Smooth muscle cell (in vitro differentiated cells): ENCODE measurements at regions not wholly inside any gene's neighbourhood (a gene's known extent, or its start where the extent isn't known, plus 50 kb on each side); places are given as distances from the start of the nearest gene placed in this dataset.

Experiments
- DNase-seq: peaks from one replicate; lab custom pipeline; 2025; ENCODE audit not compliant: unreplicated experiment; lab: John Stamatoyannopoulos, UW
- H2AFZ ChIP-seq: fragments of 200-600 bp; sonication (generic); 2 replicates; pipeline ENCODE4 v1.6.0; 2016; ENCODE audit warnings: antibody characterized with exemption, low read depth, mild to moderate bottlenecking
- H3F3A ChIP-seq: fragments of 200-600 bp; sonication (generic); 2 replicates; pipeline ENCODE4 v1.6.0; 2017; ENCODE audit warnings: antibody characterized with exemption, low read depth
- H3K27ac ChIP-seq: fragments of 200-600 bp; sonication (generic); 2 replicates; pipeline ENCODE4 v1.5.1; 2016; ENCODE audit warnings: low read depth, mild to moderate bottlenecking
- H3K27me3 ChIP-seq: fragments of 200-600 bp; sonication (generic); 2 replicates; pipeline ENCODE4 v1.6.1; 2016; ENCODE audit warnings: low read depth, mild to moderate bottlenecking
- H3K36me3 ChIP-seq: fragments of 200-600 bp; sonication (generic); 2 replicates; pipeline ENCODE4 v1.5.1; 2016; ENCODE audit warnings: low read depth
- H3K4me1 ChIP-seq: fragments of 200-600 bp; sonication (generic); 2 replicates; pipeline ENCODE4 v1.5.1; 2016; ENCODE audit warnings: low read depth
- H3K4me2 ChIP-seq: fragments of 200-600 bp; sonication (generic); 2 replicates; pipeline ENCODE4 v1.6.0; 2016; ENCODE audit warnings: mild to moderate bottlenecking
- H3K4me3 ChIP-seq: fragments of 200-600 bp; sonication (generic); 2 replicates; pipeline ENCODE4 v1.5.1; 2016; ENCODE audit warnings: mild to moderate bottlenecking
- H3K79me2 ChIP-seq: fragments of 200-600 bp; sonication (generic); 2 replicates; pipeline ENCODE4 v1.6.0; 2016; ENCODE audit warnings: low read depth, mild to moderate bottlenecking
- H3K9ac ChIP-seq: fragments of 200-600 bp; sonication (generic); 2 replicates; pipeline ENCODE4 v1.6.0; 2016; ENCODE audit warnings: low read depth
- H3K9me3 ChIP-seq: fragments of 200-600 bp; sonication (generic); replicated peaks from 2 replicates; pipeline ENCODE4 v1.5.1; 2016; ENCODE audit warnings: low read depth
- H4K20me1 ChIP-seq: fragments of 200-600 bp; sonication (generic); 2 replicates; pipeline ENCODE4 v1.6.0; 2016; ENCODE audit warnings: low read depth
- WGBS: methylation state at CpG from one replicate; pipeline ENCODE4 v1.1.7; 2016; ENCODE audit warnings: low lambda C conversion rate; 5-methylcytosine and 5-hydroxymethylcytosine counted together
- TF ChIP-seq, protein P1 (sequence below): fragments of 200-600 bp; sonication (generic); IDR thresholded peaks from 2 replicates; pipeline ENCODE4 v1.5.1; 2017; ENCODE audit warnings: borderline replicate concordance, mild to moderate bottlenecking, antibody characterized with exemption; ENCODE audit not compliant: insufficient read depth, poor library complexity, severe bottlenecking

DNA sequence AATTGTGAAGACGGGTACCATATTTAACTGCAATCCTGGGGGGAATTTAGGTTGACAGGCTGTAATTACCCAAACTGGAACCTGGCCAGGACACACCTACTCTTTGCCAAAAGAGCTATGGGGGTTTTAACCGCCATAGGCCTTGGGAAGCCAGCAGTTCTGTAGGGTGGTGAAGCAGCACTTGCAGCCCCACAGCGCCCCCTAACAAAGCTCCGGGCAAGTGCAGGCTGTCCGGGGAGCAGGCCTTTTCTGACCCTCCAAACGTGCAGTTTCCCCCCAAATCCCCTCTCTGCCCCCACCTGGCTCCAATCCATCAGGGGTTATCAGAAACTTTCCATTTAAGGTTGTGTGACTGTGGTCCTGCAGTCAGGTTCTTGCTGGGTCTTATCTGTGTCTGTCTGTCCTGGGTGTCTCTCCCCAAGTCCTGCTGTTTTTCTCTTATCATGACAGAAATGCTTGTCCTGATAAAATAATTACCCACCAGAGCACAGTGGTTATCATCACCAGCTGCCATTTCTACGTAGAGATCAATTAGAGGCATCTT is 350.9 kb downstream of the MID1IP1 start:
- Histone ChIP-seq H3K4me1 (no peaks in the 10 kb centered on the region), H3K4me2 (no peak overlapping the region), H4K20me1 (no peaks in the 10 kb centered on the region), H2AFZ (no peak overlapping the region), H3K4me3 (no peak overlapping the region), H3F3A (no peaks in the 10 kb centered on the region), H3K36me3 (no peaks in the 10 kb centered on the region), H3K9ac (no peak overlapping the region), H3K27ac (no peak overlapping the region), H3K79me2 (no peaks in the 10 kb centered on the region), H3K9me3 (no peaks in the 10 kb centered on the region), H3K27me3 (no peaks in the 10 kb centered on the region)
- peak; percentile 4 for DNase-seq
- TF ChIP-seq, protein P1, sequence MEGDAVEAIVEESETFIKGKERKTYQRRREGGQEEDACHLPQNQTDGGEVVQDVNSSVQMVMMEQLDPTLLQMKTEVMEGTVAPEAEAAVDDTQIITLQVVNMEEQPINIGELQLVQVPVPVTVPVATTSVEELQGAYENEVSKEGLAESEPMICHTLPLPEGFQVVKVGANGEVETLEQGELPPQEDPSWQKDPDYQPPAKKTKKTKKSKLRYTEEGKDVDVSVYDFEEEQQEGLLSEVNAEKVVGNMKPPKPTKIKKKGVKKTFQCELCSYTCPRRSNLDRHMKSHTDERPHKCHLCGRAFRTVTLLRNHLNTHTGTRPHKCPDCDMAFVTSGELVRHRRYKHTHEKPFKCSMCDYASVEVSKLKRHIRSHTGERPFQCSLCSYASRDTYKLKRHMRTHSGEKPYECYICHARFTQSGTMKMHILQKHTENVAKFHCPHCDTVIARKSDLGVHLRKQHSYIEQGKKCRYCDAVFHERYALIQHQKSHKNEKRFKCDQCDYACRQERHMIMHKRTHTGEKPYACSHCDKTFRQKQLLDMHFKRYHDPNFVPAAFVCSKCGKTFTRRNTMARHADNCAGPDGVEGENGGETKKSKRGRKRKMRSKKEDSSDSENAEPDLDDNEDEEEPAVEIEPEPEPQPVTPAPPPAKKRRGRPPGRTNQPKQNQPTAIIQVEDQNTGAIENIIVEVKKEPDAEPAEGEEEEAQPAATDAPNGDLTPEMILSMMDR = peak; percentile 46
- 36% methylated on average over 7 of the region's 7 CpGs for WGBS

DNA sequence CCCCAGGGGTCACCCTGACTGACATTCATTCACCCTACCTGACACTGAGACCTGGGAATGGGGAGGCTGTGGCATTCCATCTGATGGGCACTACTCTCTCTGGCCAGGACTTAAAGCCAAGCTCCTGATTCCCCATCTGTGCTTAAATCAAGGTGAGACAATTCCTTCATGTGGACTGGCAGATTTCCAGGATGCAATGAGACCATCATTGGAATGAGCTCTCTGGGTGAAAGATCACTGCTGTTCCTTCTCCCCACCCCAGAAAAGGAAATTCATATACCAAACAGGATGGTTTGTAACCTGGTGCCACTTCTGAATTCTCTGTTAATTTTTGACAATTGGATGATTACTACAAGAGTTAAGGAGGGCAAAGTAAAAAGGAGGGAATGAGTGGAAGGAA is 354.8 kb downstream of the MID1IP1 start:
- Histone ChIP-seq H3K79me2 (no peaks in the 10 kb centered on the region), H3K4me1 (no peaks in the 10 kb centered on the region), H3K27me3 (no peaks in the 10 kb centered on the region), H3F3A (no peaks in the 10 kb centered on the region), H3K9ac (no peak overlapping the region), H3K4me3 (no peak overlapping the region), H3K9me3 (no peaks in the 10 kb centered on the region), H3K27ac (no peak overlapping the region), H2AFZ (no peak overlapping the region), H3K4me2 (no peak overlapping the region), H3K36me3 (no peaks in the 10 kb centered on the region), H4K20me1 (no peaks in the 10 kb centered on the region)
- DNase-seq = no peak
- TF ChIP-seq, protein P1 = no peak

DNA sequence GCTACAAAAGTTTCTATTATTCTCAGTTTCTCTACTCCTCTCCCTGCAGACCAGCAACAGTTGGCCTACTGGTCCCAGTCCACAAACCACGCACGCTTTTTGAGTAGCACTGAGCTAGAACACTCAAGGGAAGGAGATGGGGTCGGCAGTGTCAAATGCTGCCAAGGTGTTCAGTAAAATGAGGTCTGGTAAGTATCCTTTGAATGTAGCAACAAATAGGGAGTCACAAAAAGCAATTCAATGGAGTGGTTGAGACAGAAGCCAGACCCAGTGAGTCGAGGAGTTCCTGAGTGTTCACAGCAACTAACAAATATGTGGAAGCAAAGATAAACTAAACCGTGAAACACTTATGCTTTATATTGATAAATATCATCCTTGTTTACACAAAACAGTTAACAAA is 355.7 kb downstream of the MID1IP1 start:
- H3F3A ChIP-seq = no peaks in the 10 kb centered on the region
- H3K9ac ChIP-seq = no peak overlapping the region
- H3K79me2 ChIP-seq = no peaks in the 10 kb centered on the region
- H3K4me2 ChIP-seq = no peak overlapping the region
- H2AFZ ChIP-seq = no peak overlapping the region
- H3K27me3 ChIP-seq = no peaks in the 10 kb centered on the region
- no peaks in the 10 kb centered on the region for H4K20me1 ChIP-seq
- H3K36me3 ChIP-seq = no peaks in the 10 kb centered on the region
- H3K4me1 ChIP-seq = no peaks in the 10 kb centered on the region
- DNase-seq = no peak
- H3K9me3 ChIP-seq = no peaks in the 10 kb centered on the region
- H3K4me3 ChIP-seq = no peak overlapping the region
- TF ChIP-seq, protein P1 = no peak
- no peak overlapping the region for H3K27ac ChIP-seq
- 37% methylated on average over 5 of the region's 5 CpGs for WGBS

DNA sequence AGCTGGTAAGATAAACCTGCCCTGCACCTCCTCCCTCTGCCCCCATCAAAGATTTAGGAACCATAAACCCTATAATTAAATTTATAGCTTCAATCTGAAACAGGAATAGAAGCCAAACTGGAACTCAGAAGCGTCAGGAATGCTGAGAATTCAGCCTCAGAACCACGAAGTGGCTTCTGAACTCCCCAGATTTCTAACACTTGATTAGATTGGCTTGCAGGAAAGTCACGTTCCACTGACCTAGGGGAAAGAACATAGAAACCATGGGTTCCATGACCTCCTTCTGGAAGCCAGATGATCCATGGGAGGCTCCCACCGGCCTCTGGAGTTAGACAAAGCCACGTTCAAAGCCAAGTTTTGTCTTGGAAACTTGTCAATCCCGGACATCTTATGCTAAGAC is 356.5 kb downstream of the MID1IP1 start:
- Histone ChIP-seq H3K4me3 (no peak overlapping the region), H3K79me2 (no peaks in the 10 kb centered on the region), H4K20me1 (no peaks in the 10 kb centered on the region), H3K4me2 (no peak overlapping the region), H3K36me3 (no peaks in the 10 kb centered on the region), H3K27ac (no peak overlapping the region), H3K4me1 (no peaks in the 10 kb centered on the region), H3F3A (no peaks in the 10 kb centered on the region), H3K27me3 (no peaks in the 10 kb centered on the region), H2AFZ (no peak overlapping the region), H3K9ac (no peak overlapping the region), H3K9me3 (no peaks in the 10 kb centered on the region)
- DNase-seq = no peak
- TF ChIP-seq, protein P1 = no peak
- WGBS = 37% methylated on average over 6 of the region's 6 CpGs
